Tongue (tissue), 1 donor: ENCODE measurements at regions not wholly inside any gene's neighbourhood (a gene's known extent, or its start where the extent isn't known, plus 50 kb on each side); places are given as distances from the start of the nearest gene placed in this dataset.
"Not testable (repeated sequence)": the region's sequence is repeated elsewhere in the genome, so short reads cannot be mapped to it uniquely, and the experiment has no call there.

Experiments
- DNase-seq: peaks from one replicate; pipeline ENCODE4 v3.0.0-alpha.2; 2015

DNA sequence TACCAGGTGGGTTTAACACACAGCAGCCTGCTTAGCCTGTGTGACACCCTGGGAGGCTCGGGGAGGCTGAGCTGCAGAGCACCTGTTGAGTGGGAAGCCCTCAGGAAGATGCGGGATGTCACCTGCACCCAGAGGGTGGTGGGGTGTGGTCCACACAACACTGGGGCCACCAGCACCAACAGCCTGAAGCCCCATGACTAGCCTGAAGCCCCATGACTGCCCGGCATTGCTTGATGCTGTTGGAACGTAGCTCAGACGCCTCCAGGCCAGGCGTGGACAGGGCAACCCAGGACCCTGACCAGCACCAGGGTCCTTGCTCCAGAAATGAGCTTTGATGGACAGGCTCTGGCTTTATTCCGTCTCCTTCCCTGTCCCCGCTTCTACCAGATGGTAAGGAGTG is 76.3 kb upstream of the ZNF469 start:
- no peak for DNase-seq

GRCh38 chr16:88306860-88307545 is 75.8 kb upstream of the ZNF469 start:
- DNase-seq: peak; percentile 88

GRCh38 chr16:88308441-88309173 is 74.2 kb upstream of the ZNF469 start:
- no peak for DNase-seq

DNA sequence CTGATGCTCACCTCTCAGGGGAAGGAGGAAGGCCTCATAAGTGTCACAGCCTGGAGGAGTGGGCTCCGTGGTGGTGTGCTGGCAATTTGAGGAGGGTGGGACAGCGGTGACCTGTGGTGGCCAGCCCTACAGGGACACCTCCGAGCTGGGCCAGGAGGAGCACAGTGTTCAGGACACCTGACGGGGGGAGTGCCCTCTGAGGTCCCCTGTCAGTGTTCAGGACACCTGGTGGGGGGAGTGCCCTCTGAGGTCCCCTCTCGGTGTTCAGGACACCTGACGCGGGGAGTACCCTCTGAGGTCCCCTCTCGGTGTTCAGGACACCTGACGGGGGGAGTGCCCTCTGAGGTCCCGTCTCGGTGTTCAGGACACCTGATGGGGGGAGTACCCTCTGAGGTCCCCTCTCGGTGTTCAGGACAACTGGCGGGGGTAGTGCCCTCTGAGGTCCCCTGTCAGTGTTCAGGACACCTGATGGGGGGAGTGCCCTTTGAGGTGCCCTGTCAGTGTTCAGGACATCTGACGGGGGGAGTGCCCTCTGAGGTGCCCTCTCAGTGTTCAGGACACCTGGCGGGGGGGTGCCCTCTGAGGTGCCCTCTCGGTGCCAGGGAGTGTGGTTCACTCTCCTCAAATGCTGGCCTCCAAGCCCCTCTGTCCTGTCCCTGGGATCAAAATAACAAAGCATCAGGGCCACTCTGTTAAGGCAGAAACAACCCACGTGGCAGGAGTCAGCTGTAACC is 73.4 kb upstream of the ZNF469 start:
- no peak for DNase-seq

- DNase-seq: no peak
Measured at GRCh38 chr16:88309908-88310265, 72.9 kb upstream of the ZNF469 start.

- DNase-seq: peak; percentile 37
Measured at GRCh38 chr16:88310796-88311605, 71.8 kb upstream of the ZNF469 start.

- not testable (repeated sequence) for DNase-seq
Measured at GRCh38 chr16:88311860-88312259, 70.9 kb upstream of the ZNF469 start.

- DNase-seq: no peak
Measured at GRCh38 chr16:88312732-88313131, 70.0 kb upstream of the ZNF469 start.

- no peak for DNase-seq
Measured at GRCh38 chr16:88314991-88315542, 67.7 kb upstream of the ZNF469 start.

GRCh38 chr16:88315543-88316105 is 67.1 kb upstream of the ZNF469 start:
- peak; percentile 56 for DNase-seq

- DNase-seq: no peak
Measured at GRCh38 chr16:88316151-88316550, 66.6 kb upstream of the ZNF469 start.

- peak; percentile 31 for DNase-seq
Measured at GRCh38 chr16:88316941-88317612, 65.7 kb upstream of the ZNF469 start.

GRCh38 chr16:88317613-88317965 is 65.2 kb upstream of the ZNF469 start:
- DNase-seq: peak; percentile 34

DNA sequence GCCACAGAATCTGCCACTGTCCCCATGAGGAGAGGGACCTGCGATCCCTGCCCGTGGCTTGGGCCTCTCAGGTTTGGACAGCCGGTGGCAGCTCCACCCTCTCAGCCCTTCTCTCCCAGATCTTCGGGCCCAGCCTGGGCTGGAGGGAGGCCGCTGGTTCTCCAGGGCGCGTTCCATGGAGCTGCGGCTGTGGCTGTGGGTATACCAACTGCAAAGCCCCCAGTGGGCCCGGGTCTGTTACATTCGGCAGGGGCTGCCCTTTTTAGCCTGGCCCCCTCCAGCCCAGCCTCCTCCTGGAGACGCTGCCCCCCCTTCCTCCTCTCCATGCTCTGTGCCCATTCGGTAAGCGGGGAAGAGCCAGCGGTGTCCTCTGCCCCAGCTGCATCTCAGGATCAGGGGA is 64.7 kb upstream of the ZNF469 start:
- DNase-seq: peak; percentile 25

DNA sequence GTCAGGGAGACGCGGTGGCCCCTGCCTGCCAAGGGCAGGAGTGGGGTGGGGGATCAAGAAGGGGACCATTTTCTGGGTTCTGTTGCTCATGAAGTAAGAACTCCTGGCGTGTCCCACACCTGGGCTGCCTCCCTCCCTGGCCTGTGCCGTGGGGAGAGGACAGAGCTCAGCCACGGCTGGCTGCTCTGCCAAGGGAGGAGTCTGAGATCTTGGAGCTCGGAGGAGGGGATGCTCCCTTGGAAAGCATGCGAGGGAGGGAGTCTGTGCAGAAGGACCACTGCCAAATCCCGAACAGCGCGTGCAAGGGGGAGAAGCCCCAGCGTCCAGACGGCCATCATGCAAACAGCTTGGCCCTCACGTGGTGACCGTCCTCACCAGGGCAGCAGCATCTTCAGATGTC is 64.2 kb upstream of the ZNF469 start:
- DNase-seq: peak; percentile 48

GRCh38 chr16:88319116-88319965 is 63.4 kb upstream of the ZNF469 start:
- DNase-seq: no peak

GRCh38 chr16:88320947-88321634 is 61.7 kb upstream of the ZNF469 start:
- DNase-seq: no peak

GRCh38 chr16:88321635-88322499 is 60.9 kb upstream of the ZNF469 start:
- no peak for DNase-seq

DNA sequence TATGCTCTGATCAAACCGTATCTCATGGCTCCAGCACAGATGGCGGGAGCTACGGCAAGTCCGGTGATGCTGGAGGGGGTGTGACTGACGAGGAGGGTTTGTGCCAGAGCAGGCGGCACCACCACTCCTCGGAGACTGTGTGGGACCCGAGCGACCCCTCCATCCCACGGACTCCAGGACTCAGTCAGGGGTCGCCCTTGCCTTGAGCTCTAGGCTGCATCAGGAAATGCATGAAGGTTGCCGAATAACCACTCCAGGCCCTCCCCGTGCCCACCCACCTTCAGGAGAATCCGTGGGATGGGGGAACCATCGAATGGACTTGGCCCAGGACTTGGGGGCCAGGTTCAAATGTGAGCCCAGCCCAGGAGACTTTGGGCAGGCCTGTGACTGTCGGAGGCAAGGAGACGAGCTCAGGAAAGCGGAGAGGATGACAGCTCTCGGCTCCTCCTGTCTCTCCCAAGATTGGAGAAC is 60.2 kb upstream of the ZNF469 start:
- no peak for DNase-seq
